ENCODE measurements at regions not wholly inside any gene's neighbourhood (a gene's known extent, or its start where the extent isn't known, plus 50 kb on each side); places are given as distances from the start of the nearest gene placed in this dataset.

DNA sequence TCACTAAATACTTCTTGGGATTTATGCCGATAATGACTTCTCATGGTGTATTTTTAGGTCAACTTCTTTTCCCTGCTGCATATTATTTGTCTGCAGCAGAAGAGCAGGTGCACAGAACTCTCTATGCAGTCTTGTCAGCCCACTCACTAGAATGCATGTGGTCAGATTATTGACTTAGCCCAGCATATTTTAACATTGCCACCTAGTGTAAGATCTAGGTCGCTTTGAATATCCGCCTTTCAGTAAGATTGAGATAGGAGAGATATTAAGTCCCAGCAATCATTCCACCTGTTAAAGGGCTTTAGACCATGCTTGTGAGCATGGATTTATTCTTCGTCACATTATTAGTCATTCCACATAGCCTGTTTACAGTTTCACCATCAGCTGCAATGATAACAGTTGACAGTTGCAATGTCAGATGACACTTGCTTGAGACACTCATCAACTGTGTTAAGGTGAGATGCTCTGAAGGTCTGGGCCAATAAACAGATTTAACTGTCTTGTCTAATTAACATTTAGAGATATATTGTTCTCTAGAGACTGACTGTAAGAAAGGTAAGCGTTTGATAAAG, 491.7 kb downstream of the ARL4A start:
- DNase-seq (ENCODE audit: low read depth in 1 of 2, low spot score in 1 of 2) = no peak

GRCh38 chr7:13179775-13180523, 492.5 kb downstream of the ARL4A start:
- Histone ChIP-seq H3K27me3 (ENCODE audit: insufficient read depth, poor library complexity, severe bottlenecking) (no peaks in the 10 kb centered on the region), H3K27ac (replicated peaks) (no peak overlapping the region), H3K4me3 (replicated peaks; ENCODE audit: insufficient read depth, low read length) (no peak overlapping the region)
- TF ChIP-seq SPI1 (IDR thresholded peaks at IDR 0.05; ENCODE audit: borderline replicate concordance, low read depth) (no peak), GABPA (IDR thresholded peaks at IDR 0.05; ENCODE audit: low read depth) (no peak), POLR2AphosphoS5 (IDR thresholded peaks at IDR 0.05; ENCODE audit: low read depth) (no peak), CTCF (IDR thresholded peaks at IDR 0.05; ENCODE audit: insufficient read depth, low read length) (no peak)
- TF ChIP-seq, protein P1, sequence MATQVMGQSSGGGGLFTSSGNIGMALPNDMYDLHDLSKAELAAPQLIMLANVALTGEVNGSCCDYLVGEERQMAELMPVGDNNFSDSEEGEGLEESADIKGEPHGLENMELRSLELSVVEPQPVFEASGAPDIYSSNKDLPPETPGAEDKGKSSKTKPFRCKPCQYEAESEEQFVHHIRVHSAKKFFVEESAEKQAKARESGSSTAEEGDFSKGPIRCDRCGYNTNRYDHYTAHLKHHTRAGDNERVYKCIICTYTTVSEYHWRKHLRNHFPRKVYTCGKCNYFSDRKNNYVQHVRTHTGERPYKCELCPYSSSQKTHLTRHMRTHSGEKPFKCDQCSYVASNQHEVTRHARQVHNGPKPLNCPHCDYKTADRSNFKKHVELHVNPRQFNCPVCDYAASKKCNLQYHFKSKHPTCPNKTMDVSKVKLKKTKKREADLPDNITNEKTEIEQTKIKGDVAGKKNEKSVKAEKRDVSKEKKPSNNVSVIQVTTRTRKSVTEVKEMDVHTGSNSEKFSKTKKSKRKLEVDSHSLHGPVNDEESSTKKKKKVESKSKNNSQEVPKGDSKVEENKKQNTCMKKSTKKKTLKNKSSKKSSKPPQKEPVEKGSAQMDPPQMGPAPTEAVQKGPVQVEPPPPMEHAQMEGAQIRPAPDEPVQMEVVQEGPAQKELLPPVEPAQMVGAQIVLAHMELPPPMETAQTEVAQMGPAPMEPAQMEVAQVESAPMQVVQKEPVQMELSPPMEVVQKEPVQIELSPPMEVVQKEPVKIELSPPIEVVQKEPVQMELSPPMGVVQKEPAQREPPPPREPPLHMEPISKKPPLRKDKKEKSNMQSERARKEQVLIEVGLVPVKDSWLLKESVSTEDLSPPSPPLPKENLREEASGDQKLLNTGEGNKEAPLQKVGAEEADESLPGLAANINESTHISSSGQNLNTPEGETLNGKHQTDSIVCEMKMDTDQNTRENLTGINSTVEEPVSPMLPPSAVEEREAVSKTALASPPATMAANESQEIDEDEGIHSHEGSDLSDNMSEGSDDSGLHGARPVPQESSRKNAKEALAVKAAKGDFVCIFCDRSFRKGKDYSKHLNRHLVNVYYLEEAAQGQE (IDR thresholded peaks at IDR 0.05; ENCODE audit: insufficient replicate concordance, low read depth) = no peak
- no peak for DNase-seq (ENCODE audit: low read depth in 1 of 2, low spot score in 1 of 2)

More for the DNA sequence above, 491.7 kb downstream of the ARL4A start:
- Histone ChIP-seq H3K27me3 (ENCODE audit: insufficient read depth, poor library complexity, severe bottlenecking) (no peaks in the 10 kb centered on the region), H3K27ac (replicated peaks) (no peak overlapping the region), H3K4me3 (replicated peaks; ENCODE audit: insufficient read depth, low read length) (no peak overlapping the region)
- no peak for TF ChIP-seq POLR2AphosphoS5 (IDR thresholded peaks at IDR 0.05; ENCODE audit: low read depth)

DNA sequence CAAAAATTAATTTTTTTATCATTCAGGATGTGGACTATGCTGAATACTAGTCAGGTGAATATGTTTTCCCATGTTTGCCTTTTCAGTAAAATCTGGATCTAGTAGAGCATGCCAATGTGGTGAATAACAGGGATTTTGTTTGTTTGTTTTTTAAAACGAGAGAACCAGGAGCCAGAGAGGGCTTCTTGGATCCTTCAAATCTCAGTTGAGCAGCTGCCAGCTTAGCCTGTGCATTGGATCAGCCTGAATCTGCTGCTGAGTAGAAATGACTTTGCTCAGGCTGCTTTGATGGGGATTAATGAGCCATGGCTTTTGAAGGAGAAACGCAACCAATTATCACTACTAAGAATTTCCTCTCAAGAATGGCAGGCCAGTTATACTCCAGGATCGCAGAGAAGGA, 493.8 kb downstream of the ARL4A start:
- TF ChIP-seq, protein P1 (IDR thresholded peaks at IDR 0.05; ENCODE audit: insufficient replicate concordance, low read depth) = no peak
- no peak for TF ChIP-seq GABPA (IDR thresholded peaks at IDR 0.05; ENCODE audit: low read depth)
- TF ChIP-seq CTCF (IDR thresholded peaks at IDR 0.05; ENCODE audit: insufficient read depth, low read length) = no peak
- TF ChIP-seq POLR2AphosphoS5 (IDR thresholded peaks at IDR 0.05; ENCODE audit: low read depth) = no peak
- no peak for TF ChIP-seq SPI1 (IDR thresholded peaks at IDR 0.05; ENCODE audit: borderline replicate concordance, low read depth)
- no peak for DNase-seq (ENCODE audit: low read depth in 1 of 2, low spot score in 1 of 2)
- H3K27me3 ChIP-seq (ENCODE audit: insufficient read depth, poor library complexity, severe bottlenecking) = no peaks in the 10 kb centered on the region
- no peak overlapping the region for H3K27ac ChIP-seq (replicated peaks)
- no peak overlapping the region for H3K4me3 ChIP-seq (replicated peaks; ENCODE audit: insufficient read depth, low read length)

GRCh38 chr7:13185139-13185538, 497.7 kb downstream of the ARL4A start:
- H3K4me3 ChIP-seq (replicated peaks; ENCODE audit: insufficient read depth, low read length) = no peak overlapping the region
- no peak for DNase-seq (ENCODE audit: low read depth in 1 of 2, low spot score in 1 of 2)
- H3K27me3 ChIP-seq (ENCODE audit: insufficient read depth, poor library complexity, severe bottlenecking) = no peaks in the 10 kb centered on the region
- no peak overlapping the region for H3K27ac ChIP-seq (replicated peaks)
- TF ChIP-seq GABPA (IDR thresholded peaks at IDR 0.05; ENCODE audit: low read depth) = no peak
- no peak for TF ChIP-seq POLR2AphosphoS5 (IDR thresholded peaks at IDR 0.05; ENCODE audit: low read depth)
- no peak for TF ChIP-seq SPI1 (IDR thresholded peaks at IDR 0.05; ENCODE audit: borderline replicate concordance, low read depth)
- TF ChIP-seq CTCF (IDR thresholded peaks at IDR 0.05; ENCODE audit: insufficient read depth, low read length) = no peak
